Activated T-cell treated with anti-CD3 and anti-CD28 coated beads, Interleukin-2, amount 50 U/mL, for 72 hours (primary cell): ENCODE measurements at regions not wholly inside any gene's neighbourhood (a gene's known extent, or its start where the extent isn't known, plus 50 kb on each side); places are given as distances from the start of the nearest gene placed in this dataset.
"Not testable (repeated sequence)": the region's sequence is repeated elsewhere in the genome, so short reads cannot be mapped to it uniquely, and the experiment has no call there.

Source experiments
- ATAC-seq, 2 donors: fragments of 150-1000 bp; cut with Tn5 transposase; replicated peaks in 1 of 2; 2 replicates each; pipeline ENCODE4 v1.10.0; 2021; ENCODE audit warnings: moderate library complexity in 2 of 2, mild to moderate bottlenecking in 1 of 2
- DNase-seq, 2 donors: peaks; one replicate each; pipeline ENCODE4 v3.0.0; 2021 to 2022; ENCODE audit warnings: mixed read lengths in 1 of 2
- H3K27ac Mint-ChIP-seq: one replicate; pipeline ENCODE4 v1.8.0; 2022; ENCODE audit warnings: mild to moderate bottlenecking, moderate library complexity, mixed read lengths
- H3K27me3 Mint-ChIP-seq: one replicate; pipeline ENCODE4 v1.8.0; 2022; ENCODE audit warnings: low read depth, mixed read lengths
- H3K36me3 Mint-ChIP-seq, 2 donors: one replicate each; pipeline ENCODE4 v1.8.0; 2022; ENCODE audit warnings: mixed read lengths in 2 of 2, mild to moderate bottlenecking in 1 of 2; ENCODE audit not compliant: insufficient read depth in 2 of 2
- H3K4me1 Mint-ChIP-seq: one replicate; pipeline ENCODE4 v1.8.0; 2022; ENCODE audit warnings: low read depth, mixed read lengths
- H3K4me3 Mint-ChIP-seq, 2 donors: one replicate each; pipeline ENCODE4 v1.8.0; 2022; ENCODE audit warnings: mild to moderate bottlenecking in 2 of 2, mixed read lengths in 2 of 2, moderate library complexity in 2 of 2
- H3K9me3 Mint-ChIP-seq, 2 donors: one replicate each; pipeline ENCODE4 v1.8.0; 2022; ENCODE audit warnings: mixed read lengths in 2 of 2

DNA sequence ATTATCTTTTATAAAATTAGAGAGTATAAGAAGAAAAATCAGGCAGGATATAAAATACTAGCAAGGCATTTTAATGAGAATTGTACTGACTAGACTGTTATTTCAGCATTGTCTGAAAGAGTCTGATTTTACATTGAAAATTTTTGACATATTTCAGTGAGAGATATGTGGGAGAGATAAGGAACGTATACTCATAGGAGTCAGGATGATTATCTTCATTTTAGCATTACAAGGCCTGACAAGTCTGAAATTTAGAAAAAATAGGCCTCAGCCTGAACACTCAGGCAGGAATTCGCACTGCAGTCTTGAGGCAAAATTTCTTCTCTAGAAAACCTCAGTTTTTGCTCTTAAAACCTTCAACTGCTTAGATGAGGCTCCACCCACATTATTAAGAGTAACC lies 386.0 kb downstream of the HGF start:
- no peaks in the 10 kb centered on the region for H3K36me3 Mint-ChIP-seq
- ATAC-seq, result no peak
- H3K27ac Mint-ChIP-seq, result no peak overlapping the region
- DNase-seq, result no peak
- H3K27me3 Mint-ChIP-seq, result no peaks in the 10 kb centered on the region
- peaks cover 0 to 4% of the 10 kb centered on the region in 2 donors for H3K9me3 Mint-ChIP-seq
- H3K4me1 Mint-ChIP-seq, result no peaks in the 10 kb centered on the region
- H3K4me3 Mint-ChIP-seq, result no peak overlapping the region

DNA sequence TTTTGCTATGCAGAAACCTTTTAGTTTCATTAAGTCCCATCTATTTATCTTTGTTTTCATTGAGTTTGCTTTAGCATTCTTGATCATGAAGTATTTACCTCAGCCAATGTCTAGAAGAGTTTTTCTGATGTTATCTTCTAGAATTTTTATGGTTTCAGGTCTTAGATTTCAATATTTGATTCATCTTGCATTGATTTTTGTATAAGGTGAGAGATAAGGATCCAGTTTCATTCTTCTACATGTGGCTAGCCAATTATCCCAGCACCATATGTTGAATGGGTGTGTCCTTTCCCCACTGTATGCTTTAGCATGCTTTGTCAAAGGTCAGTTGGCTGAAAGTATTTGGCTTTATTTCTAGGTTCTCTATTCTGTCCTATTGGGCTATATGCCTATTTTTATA lies 395.2 kb downstream of the HGF start:
- not testable (repeated sequence) for H3K36me3 Mint-ChIP-seq, H3K27me3 Mint-ChIP-seq, ATAC-seq, DNase-seq, H3K27ac Mint-ChIP-seq, H3K4me3 Mint-ChIP-seq, H3K9me3 Mint-ChIP-seq, H3K4me1 Mint-ChIP-seq

DNA sequence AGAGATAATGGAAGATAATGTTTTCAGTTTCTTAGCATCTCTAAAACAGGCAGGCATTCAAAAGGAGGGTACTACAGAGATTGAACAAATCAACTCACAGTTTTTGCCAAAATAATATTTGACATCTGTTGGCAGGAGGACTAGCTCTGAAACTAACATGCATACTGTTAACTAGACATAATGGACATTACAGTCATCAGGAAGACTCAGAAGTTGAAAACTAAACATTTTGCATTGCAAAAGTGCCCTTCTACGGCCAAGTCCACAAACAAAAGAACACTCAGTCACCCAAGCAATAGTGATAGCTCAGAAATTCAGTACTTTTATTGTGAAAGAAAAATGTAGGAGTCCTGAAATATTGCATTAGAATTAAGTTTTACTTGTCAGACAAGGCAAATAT lies 399.0 kb downstream of the HGF start:
- DNase-seq (no peak), ATAC-seq (no peak)
- no peaks in the 10 kb centered on the region for H3K27me3 Mint-ChIP-seq
- no peaks in the 10 kb centered on the region for H3K4me1 Mint-ChIP-seq
- H3K36me3 Mint-ChIP-seq, result no peaks in the 10 kb centered on the region
- peaks cover 0 to 4% of the 10 kb centered on the region in 2 donors for H3K9me3 Mint-ChIP-seq
- H3K27ac Mint-ChIP-seq, result no peak overlapping the region
- H3K4me3 Mint-ChIP-seq, result no peak overlapping the region

DNA sequence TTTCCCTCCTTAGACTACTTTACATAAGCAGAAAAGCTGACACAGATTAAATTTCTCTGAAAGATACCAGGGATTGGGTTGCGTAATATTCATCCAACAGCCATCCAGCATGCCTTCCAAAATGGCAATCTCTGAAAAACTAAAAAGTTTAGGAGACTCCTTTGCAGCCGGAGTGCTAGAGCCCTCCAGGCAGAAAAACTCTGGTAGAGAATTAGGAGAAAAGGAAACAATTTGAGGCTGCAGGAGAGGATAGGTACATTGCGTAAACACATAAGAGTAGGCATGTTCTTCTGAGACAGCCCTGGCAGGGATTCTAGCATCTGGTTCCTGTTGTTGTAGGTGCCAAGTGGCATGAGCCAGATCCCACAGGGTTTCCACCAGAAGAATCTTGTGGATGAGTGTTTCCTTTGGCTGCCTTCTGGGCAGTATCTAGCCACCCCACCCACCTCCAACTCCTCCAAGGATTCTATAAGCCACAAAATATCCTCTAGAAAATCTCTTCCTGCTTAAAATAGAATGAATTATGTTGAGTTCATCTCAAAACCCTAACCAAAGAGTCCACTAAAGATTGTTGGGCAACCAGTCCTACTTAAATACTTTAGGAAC lies 402.4 kb downstream of the HGF start:
- Mint-ChIP-seq H3K4me3 (no peak overlapping the region), H3K36me3 (no peaks in the 10 kb centered on the region), H3K27ac (no peak overlapping the region), H3K4me1 (no peaks in the 10 kb centered on the region), H3K27me3 (no peaks in the 10 kb centered on the region), H3K9me3 (peaks cover 0 to 5% of the 10 kb centered on the region in 2 donors)
- DNase-seq, result no peak
- no peak for ATAC-seq

DNA sequence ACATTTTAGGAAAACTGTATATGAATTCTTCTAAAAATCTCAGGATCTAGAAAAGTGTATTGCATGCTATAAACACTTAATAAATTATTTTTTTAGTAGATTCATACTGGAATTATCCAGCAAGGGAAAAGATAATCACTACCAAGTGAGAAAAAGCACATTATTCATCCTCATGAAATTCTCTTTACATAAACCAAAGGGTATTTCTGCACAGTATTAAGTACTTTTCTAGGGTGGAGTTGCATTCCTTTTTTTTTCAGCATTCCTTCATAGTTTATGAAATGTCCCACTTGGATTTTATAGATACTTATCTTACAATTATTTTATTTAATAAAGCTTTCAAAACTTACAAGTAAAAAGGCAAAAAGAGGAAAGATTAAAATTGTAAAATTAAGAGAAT lies 403.3 kb downstream of the HGF start:
- Mint-ChIP-seq H3K9me3 (peaks cover 0 to 5% of the 10 kb centered on the region in 2 donors), H3K27ac (no peak overlapping the region), H3K4me3 (no peak overlapping the region), H3K36me3 (no peaks in the 10 kb centered on the region), H3K27me3 (no peaks in the 10 kb centered on the region), H3K4me1 (no peaks in the 10 kb centered on the region)
- ATAC-seq (no peak), DNase-seq (no peak)

DNA sequence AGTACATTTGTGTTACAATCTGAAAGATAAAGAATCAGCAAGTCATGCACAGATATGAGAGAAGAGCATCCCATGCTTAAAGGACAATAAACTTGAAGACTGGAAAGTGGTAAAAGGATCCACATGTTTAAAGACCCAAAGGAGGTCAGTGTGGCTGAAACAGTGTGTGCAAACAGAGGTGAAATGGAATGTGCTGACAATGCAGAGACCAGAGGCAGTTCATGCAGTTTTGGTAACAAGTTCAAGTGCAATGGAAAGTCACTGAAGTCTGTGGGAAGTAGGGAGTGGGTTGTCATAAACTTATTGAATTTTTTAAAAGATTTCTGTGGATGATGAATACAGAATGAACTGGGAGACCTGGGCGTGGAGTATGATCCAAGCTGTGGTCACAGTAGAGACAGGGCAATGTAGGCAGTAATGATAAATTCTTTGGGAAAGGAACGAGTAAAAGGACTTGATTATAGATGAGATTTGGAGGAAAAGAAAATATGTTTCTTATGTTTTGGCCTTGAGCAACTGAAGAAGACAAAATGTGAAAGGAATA lies 408.0 kb downstream of the HGF start:
- Mint-ChIP-seq H3K27ac (no peak overlapping the region), H3K36me3 (no peaks in the 10 kb centered on the region), H3K4me1 (no peaks in the 10 kb centered on the region), H3K27me3 (no peaks in the 10 kb centered on the region), H3K4me3 (no peak overlapping the region), H3K9me3 (peaks cover 0 to 5% of the 10 kb centered on the region in 2 donors)
- DNase-seq (no peak), ATAC-seq (no peak)

DNA sequence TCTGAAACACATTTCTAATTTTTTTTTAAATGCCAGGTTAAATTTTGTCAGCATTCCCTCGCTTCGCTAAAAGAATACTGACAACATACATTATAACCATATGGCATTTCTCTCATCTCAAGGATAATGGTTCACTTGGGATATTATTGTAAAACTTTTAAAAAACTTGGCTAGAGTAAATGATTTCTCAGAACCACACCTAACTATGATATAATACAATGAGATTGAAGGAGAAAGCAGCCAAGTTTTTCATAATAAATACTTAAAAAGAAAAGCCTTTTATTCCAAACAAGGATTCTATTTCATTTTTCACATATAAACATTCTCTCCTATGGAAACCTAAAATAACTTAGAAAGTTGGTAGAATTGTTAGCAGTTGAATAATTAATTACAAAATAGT lies 413.9 kb downstream of the HGF start:
- Mint-ChIP-seq H3K4me3 (no peak overlapping the region), H3K27me3 (no peaks in the 10 kb centered on the region), H3K9me3 (peaks cover 3 to 6% of the 10 kb centered on the region in 2 donors), H3K36me3 (no peaks in the 10 kb centered on the region), H3K27ac (no peak overlapping the region), H3K4me1 (no peaks in the 10 kb centered on the region)
- no peak for ATAC-seq
- DNase-seq, result no peak

DNA sequence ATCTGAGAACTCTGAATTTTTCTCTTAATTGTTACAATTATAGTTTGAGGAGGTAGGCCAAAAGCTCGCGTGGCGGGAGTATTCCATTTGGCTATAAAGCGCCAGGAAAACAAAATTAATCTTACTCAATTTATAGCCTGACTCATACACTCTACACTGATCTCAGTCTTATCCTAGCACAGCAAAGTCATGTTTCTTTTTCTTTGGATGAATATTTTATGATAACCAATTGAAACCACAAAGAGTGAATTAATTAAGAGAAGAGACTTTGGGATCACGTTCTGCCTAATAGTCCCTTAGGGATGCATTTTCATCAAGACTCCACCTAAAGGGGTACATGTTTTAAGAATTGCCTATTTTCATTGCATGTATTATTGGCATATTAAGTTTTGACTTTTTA lies 420.8 kb downstream of the HGF start:
- Mint-ChIP-seq H3K36me3 (no peaks in the 10 kb centered on the region), H3K9me3 (peaks cover 3% of the 10 kb centered on the region in 2 donors), H3K27ac (no peak overlapping the region), H3K4me1 (no peaks in the 10 kb centered on the region), H3K4me3 (no peak overlapping the region), H3K27me3 (no peaks in the 10 kb centered on the region)
- ATAC-seq (no peak), DNase-seq (no peak)

DNA sequence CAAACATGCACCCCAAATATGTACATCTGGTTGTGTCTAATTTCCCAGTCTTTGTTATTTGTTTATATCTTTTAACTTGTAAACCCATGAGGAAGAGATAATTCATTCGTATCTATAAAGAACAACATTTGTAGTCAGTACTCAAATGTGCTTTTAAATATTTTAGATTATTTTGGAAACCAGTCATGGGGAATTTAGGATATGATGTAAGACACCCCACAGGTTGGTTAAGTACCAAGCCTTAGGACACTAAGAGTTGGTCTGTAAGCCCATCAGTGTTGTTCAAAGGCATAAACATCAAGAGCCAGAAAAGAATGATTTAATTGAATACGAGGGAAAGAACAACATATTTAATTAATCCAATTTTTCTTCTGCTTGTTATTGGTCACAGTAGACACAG lies 421.1 kb upstream of the SEMA3C start:
- DNase-seq (no peak), ATAC-seq (no peak)
- Mint-ChIP-seq H3K9me3 (peaks cover 2 to 8% of the 10 kb centered on the region in 2 donors), H3K36me3 (no peaks in the 10 kb centered on the region), H3K4me3 (no peak overlapping the region), H3K27me3 (no peaks in the 10 kb centered on the region), H3K4me1 (no peaks in the 10 kb centered on the region), H3K27ac (no peak overlapping the region)

DNA sequence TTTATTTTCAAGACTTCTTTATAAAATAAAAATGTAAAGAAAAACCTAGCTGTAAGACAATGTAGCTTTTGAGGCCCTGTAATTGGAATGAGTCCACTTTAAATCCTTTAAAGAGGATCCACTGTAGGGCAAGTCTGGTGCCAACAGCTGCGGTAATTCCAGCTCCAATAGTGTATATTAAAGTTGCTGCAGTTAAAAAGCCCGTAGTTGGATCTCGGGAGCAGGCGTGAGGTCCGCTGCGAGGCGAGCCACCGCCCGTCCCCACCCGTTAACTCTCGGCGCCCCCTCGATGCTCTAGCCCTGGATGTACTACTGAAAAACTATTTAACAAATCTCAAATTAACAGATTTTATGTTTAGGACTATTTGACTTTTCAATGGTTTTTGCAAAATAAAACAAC lies 414.7 kb upstream of the SEMA3C start:
- Mint-ChIP-seq H3K9me3 (peaks cover 7% of the 10 kb centered on the region in 2 donors), H3K4me1 (no peaks in the 10 kb centered on the region), H3K27me3 (no peaks in the 10 kb centered on the region), H3K27ac (no peak overlapping the region), H3K4me3 (no peak overlapping the region), H3K36me3 (no peaks in the 10 kb centered on the region)
- ATAC-seq (no peak), DNase-seq (no peak)

DNA sequence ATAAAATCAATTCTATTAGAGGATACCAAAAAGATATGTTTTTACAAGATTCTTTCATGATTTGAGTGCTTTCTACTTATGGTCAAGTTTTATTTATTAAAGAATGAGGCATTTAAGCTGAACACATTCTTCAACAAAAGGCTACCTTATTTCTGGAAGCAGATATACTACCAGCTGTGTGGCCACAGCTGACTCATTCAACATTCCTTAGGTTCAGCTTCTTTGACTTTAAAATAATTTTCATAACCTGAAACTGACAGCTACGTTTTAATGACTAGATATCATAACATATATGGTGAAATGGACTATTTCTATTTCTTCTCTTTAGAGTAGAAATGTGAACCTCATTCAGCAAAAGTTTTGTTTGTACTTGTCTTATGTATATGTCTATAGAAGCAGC lies 414.2 kb upstream of the SEMA3C start:
- Mint-ChIP-seq H3K36me3 (no peaks in the 10 kb centered on the region), H3K27ac (no peak overlapping the region), H3K4me1 (no peaks in the 10 kb centered on the region), H3K9me3 (peaks cover 7% of the 10 kb centered on the region in 2 donors), H3K4me3 (no peak overlapping the region), H3K27me3 (no peaks in the 10 kb centered on the region)
- no peak for DNase-seq
- no peak for ATAC-seq

DNA sequence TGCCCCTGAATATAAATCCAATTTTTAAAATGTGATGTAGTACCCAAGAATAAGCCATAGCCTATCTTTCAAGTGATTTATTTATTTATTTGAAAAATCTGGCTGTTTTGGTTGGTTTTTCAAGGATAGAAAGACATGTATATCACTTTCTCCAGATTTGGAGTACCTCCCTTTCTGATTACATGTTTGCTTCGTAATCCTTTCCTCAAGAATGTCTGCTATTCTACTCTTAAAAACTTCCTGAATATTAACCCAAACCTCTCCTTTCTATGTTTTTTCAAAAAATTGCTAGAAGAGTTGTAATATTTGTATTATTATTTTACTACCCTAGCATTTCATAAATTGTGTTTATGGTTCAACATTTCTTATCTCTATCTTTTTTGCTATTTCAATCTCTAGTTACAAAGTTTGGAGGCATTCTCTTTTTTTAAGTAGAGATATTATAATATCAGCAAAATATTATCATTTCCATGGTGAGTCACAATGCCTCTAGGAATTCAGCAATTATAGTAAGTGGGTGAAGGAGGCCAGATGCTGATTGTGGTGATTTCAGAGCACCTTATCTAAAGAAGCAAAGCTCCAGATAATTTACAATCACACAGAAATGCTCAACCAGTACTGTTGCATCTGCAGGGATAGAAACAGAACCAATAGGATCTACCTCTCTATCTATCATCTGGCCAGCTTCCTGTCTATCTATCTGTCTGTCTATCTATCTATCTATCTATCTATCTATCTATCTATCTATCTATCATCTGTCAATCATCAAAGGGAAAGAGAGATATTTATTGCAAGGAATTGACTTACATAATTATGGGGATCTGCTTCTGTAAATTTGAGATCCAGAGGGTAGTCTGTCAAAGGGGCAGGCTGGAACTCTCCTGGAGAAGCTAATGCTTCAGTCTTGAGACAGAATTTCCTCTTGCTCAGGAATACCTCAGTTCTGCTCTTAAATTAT lies 412.5 kb upstream of the SEMA3C start:
- ATAC-seq, result no peak
- DNase-seq, result no peak
- Mint-ChIP-seq H3K27ac (no peak overlapping the region), H3K27me3 (no peaks in the 10 kb centered on the region), H3K4me3 (no peak overlapping the region), H3K36me3 (no peaks in the 10 kb centered on the region), H3K9me3 (peaks cover 4 to 8% of the 10 kb centered on the region in 2 donors), H3K4me1 (no peaks in the 10 kb centered on the region)

DNA sequence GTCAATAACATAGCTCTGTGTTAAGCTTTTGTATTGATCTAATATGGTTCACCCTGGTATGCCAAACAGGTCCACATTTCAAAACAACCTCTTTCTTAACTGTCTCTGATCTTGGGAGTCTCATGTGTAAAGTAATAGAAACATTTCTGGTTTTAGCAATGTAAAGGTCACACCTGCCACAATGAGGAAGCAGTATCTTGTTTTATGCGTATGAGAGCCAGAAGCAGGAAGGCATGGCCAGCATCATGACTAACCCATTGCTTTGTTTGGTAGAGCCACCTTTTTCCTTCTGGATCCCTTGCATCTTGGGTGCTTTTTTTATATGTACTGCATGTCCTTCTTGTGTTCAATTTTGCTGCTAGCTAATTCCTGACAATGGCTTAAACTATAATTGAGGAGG lies 411.3 kb upstream of the SEMA3C start:
- no peak for ATAC-seq
- H3K4me3 Mint-ChIP-seq, result no peak overlapping the region
- no peaks in the 10 kb centered on the region for H3K4me1 Mint-ChIP-seq
- H3K9me3 Mint-ChIP-seq, result peaks cover 4 to 8% of the 10 kb centered on the region in 2 donors
- no peak for DNase-seq
- H3K36me3 Mint-ChIP-seq, result no peaks in the 10 kb centered on the region
- no peaks in the 10 kb centered on the region for H3K27me3 Mint-ChIP-seq
- no peak overlapping the region for H3K27ac Mint-ChIP-seq
